MCF 10A (cell line): ENCODE measurements at regions not wholly inside any gene's neighbourhood (a gene's known extent, or its start where the extent isn't known, plus 50 kb on each side); places are given as distances from the start of the nearest gene placed in this dataset.

Source experiments
- BruUV-seq: library from RNA; stranded (reverse); fragments of 400-500 nt; replicated peaks from 2 replicates; lab custom pipeline; 2021; lab: Mats Ljungman, UMichigan
- CTCF ChIA-PET: fragments of 300-600 bp; sonication (Branson Sonifier 250); formaldehyde crosslinking; extraction: SDS; loops from one replicate; lab custom pipeline; 2021; ENCODE audit warnings: antibody characterized with exemption, inconsistent platforms; lab: Yijun Ruan, JAX
- POLR2A ChIA-PET: fragments of 300-600, 350-650 bp; sonication (Branson Sonifier 250); formaldehyde crosslinking; extraction: SDS; loops from one replicate; lab custom pipeline; 2020; ENCODE audit warnings: antibody characterized with exemption, inconsistent platforms; lab: Yijun Ruan, JAX
- DNase-seq: peaks from one replicate; pipeline ENCODE4 v3.0.0-alpha.2; 2018; ENCODE audit not compliant: unreplicated experiment
- H3K27ac Mint-ChIP-seq: one replicate; pipeline ENCODE4 v1.8.0; 2022; ENCODE audit warnings: mild to moderate bottlenecking, low read depth, mixed read lengths; ENCODE audit not compliant: unreplicated experiment
- H3K27me3 Mint-ChIP-seq: one replicate; pipeline ENCODE4 v1.8.0; 2022; ENCODE audit warnings: mixed read lengths; ENCODE audit not compliant: insufficient read depth, unreplicated experiment
- H3K36me3 Mint-ChIP-seq: one replicate; pipeline ENCODE4 v1.8.0; 2022; ENCODE audit warnings: mild to moderate bottlenecking, moderate library complexity, mixed read lengths; ENCODE audit not compliant: insufficient read depth, unreplicated experiment
- H3K4me1 Mint-ChIP-seq: one replicate; pipeline ENCODE4 v1.8.0; 2022; ENCODE audit warnings: mixed read lengths; ENCODE audit not compliant: insufficient read depth, unreplicated experiment
- H3K4me3 Mint-ChIP-seq: one replicate; pipeline ENCODE4 v1.8.0; 2022; ENCODE audit warnings: mild to moderate bottlenecking, moderate library complexity, mixed read lengths; ENCODE audit not compliant: unreplicated experiment
- H3K9me3 Mint-ChIP-seq: one replicate; pipeline ENCODE4 v1.8.0; 2022; ENCODE audit warnings: mixed read lengths; ENCODE audit not compliant: unreplicated experiment
- CTCF ChIP-seq: fragments of 200-600 bp; IDR thresholded peaks from one replicate; pipeline ENCODE4 v1.8.0; 2022; ENCODE audit warnings: antibody characterized with exemption, mild to moderate bottlenecking; ENCODE audit not compliant: unreplicated experiment
- intact Hi-C: fragments of 100-400 bp; cut with micrococcal nuclease; formaldehyde crosslinking; loops from 2 replicates; pipeline ENCODE4 v1.14.1; 2022

- Mint-ChIP-seq H3K27me3 (peaks cover 30% of the 10 kb centered on the region), H3K9me3 (no peaks in the 10 kb centered on the region), H3K4me3 (no peak overlapping the region), H3K27ac (no peak overlapping the region), H3K36me3 (no peaks in the 10 kb centered on the region), H3K4me1 (no peaks in the 10 kb centered on the region)
- intact Hi-C loops = no loop called here
- CTCF ChIA-PET = interaction anchor here (0.7 to 2.2 kb wide), 3 partner anchors 10 to 155 kb away, joined by 3 to 11 read pairs (median 3); no protein-coding TSS in a partner anchor
- BruUV-seq = no TSS peak
- POLR2A ChIA-PET = no interaction called here
- DNase-seq = no peak
- no peak for TF ChIP-seq CTCF
Measured at GRCh38 chr12:132404951-132405741, 75.8 kb upstream of the GALNT9 start.

- POLR2A ChIA-PET = no interaction called here
- Mint-ChIP-seq H3K27ac (no peak overlapping the region), H3K9me3 (no peaks in the 10 kb centered on the region), H3K27me3 (peaks cover 30% of the 10 kb centered on the region), H3K4me1 (no peaks in the 10 kb centered on the region), H3K36me3 (no peaks in the 10 kb centered on the region), H3K4me3 (no peak overlapping the region)
- DNase-seq = no peak
- TF ChIP-seq CTCF = no peak
- CTCF ChIA-PET = interaction anchor here (0.7 to 2.2 kb wide), 3 partner anchors 10 to 155 kb away, joined by 3 to 11 read pairs (median 3); no protein-coding TSS in a partner anchor
- BruUV-seq = no TSS peak
- intact Hi-C loops = no loop called here
Measured at GRCh38 chr12:132404435-132404855, 75.1 kb upstream of the GALNT9 start.

GRCh38 chr12:132403636-132404434 is 74.4 kb upstream of the GALNT9 start:
- H3K36me3 Mint-ChIP-seq = no peaks in the 10 kb centered on the region
- intact Hi-C loops = no loop called here
- no peak overlapping the region for H3K27ac Mint-ChIP-seq
- no peaks in the 10 kb centered on the region for H3K4me1 Mint-ChIP-seq
- H3K4me3 Mint-ChIP-seq = no peak overlapping the region
- no TSS peak for BruUV-seq
- no peaks in the 10 kb centered on the region for H3K9me3 Mint-ChIP-seq
- POLR2A ChIA-PET = no interaction called here
- TF ChIP-seq CTCF = no peak
- no peak for DNase-seq
- H3K27me3 Mint-ChIP-seq = peaks cover 35% of the 10 kb centered on the region
- CTCF ChIA-PET = interaction anchor here (0.7 to 2.2 kb wide), 2 partner anchors 11 to 17 kb away, joined by 3 to 11 read pairs; no protein-coding TSS in a partner anchor
